ENCODE measurements at regions not wholly inside any gene's neighbourhood (a gene's known extent, or its start where the extent isn't known, plus 50 kb on each side); places are given as distances from the start of the nearest gene placed in this dataset.

DNA sequence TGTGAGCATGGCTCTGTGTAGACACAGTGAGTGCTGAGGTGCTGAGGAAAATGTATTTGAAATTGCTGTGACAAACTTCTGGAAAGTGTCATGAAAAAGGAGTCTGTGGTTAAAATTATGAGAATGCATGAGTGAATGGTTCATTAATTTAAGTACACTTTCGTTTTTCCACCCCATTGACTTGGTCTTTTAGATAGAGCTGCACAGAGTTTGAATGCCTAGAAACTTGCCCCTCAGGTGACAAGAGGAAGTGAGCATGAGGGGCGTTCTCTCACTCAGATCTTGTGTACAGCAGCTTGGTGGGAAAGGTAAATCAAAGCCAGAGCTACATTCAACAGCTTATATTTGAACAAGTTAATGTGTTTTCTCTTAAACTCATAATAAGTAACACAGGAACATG, 296.8 kb downstream of the WDR72 start:
- in situ Hi-C loops (cut with MboI): no loop called here
- no peak overlapping the region for H3K4me2 ChIP-seq (ENCODE audit: unreplicated experiment)

GRCh38 chr15:53461677-53462076, 297.8 kb downstream of the WDR72 start:
- no peaks in the 10 kb centered on the region for H3F3A ChIP-seq (ENCODE audit: insufficient read depth)
- no peaks in the 10 kb centered on the region for H3K79me2 ChIP-seq (ENCODE audit: insufficient read depth)
- DNase-seq: no peak
- no peaks in the 10 kb centered on the region for H3K4me1 ChIP-seq (ENCODE audit: insufficient read depth)
- WGBS, 2 experiments (ENCODE audit: low coverage in 1 of 2, low lambda C conversion rate in 2 of 2, missing lambda C conversion rate in 2 of 2): 12 to 22% methylated on average over 3 of the region's 3 CpGs
- H3K9ac ChIP-seq: no peak overlapping the region
- H3K27me3 ChIP-seq (replicated peaks; ENCODE audit: insufficient read depth): no peaks in the 10 kb centered on the region
- H3K36me3 ChIP-seq (ENCODE audit: low read depth): no peaks in the 10 kb centered on the region
- no peak overlapping the region for H2AFZ ChIP-seq
- no peak overlapping the region for H3K4me2 ChIP-seq (ENCODE audit: unreplicated experiment)
- no peaks in the 10 kb centered on the region for H4K20me1 ChIP-seq (ENCODE audit: insufficient read depth)
- in situ Hi-C loops (cut with MboI): no loop called here
- H3K27ac ChIP-seq: no peak overlapping the region
- H3K4me3 ChIP-seq: no peak overlapping the region
- no peaks in the 10 kb centered on the region for H3K9me3 ChIP-seq (ENCODE audit: low read depth)
- no peaks in the 10 kb centered on the region for H3K9me2 ChIP-seq (ENCODE audit: insufficient read depth)
- TF ChIP-seq EZH2phosphoT487 (IDR thresholded peaks at IDR 0.05; ENCODE audit: insufficient read depth, low read depth): no peak
- TF ChIP-seq EZH2 (IDR thresholded peaks at IDR 0.05; ENCODE audit: insufficient read depth, poor library complexity, severe bottlenecking): no peak

More for the DNA sequence above, 296.8 kb downstream of the WDR72 start:
- no peaks in the 10 kb centered on the region for H3K27me3 ChIP-seq (replicated peaks; ENCODE audit: insufficient read depth)
- 0% methylated on average over 2 of the region's 2 CpGs for WGBS, 2 experiments (ENCODE audit: low coverage in 1 of 2, low lambda C conversion rate in 2 of 2, missing lambda C conversion rate in 2 of 2)
- no peak for DNase-seq
- no peak overlapping the region for H3K4me3 ChIP-seq
- no peak overlapping the region for H2AFZ ChIP-seq
- no peaks in the 10 kb centered on the region for H3K4me1 ChIP-seq (ENCODE audit: insufficient read depth)
- H4K20me1 ChIP-seq (ENCODE audit: insufficient read depth): no peaks in the 10 kb centered on the region
- no peaks in the 10 kb centered on the region for H3K9me2 ChIP-seq (ENCODE audit: insufficient read depth)
- no peak overlapping the region for H3K9ac ChIP-seq
- H3K9me3 ChIP-seq (ENCODE audit: low read depth): no peaks in the 10 kb centered on the region
- H3K27ac ChIP-seq: no peak overlapping the region
- H3K36me3 ChIP-seq (ENCODE audit: low read depth): no peaks in the 10 kb centered on the region
- H3F3A ChIP-seq (ENCODE audit: insufficient read depth): no peaks in the 10 kb centered on the region
- no peaks in the 10 kb centered on the region for H3K79me2 ChIP-seq (ENCODE audit: insufficient read depth)
- TF ChIP-seq EZH2phosphoT487 (IDR thresholded peaks at IDR 0.05; ENCODE audit: insufficient read depth, low read depth) (no peak), EZH2 (IDR thresholded peaks at IDR 0.05; ENCODE audit: insufficient read depth, poor library complexity, severe bottlenecking) (no peak)

DNA sequence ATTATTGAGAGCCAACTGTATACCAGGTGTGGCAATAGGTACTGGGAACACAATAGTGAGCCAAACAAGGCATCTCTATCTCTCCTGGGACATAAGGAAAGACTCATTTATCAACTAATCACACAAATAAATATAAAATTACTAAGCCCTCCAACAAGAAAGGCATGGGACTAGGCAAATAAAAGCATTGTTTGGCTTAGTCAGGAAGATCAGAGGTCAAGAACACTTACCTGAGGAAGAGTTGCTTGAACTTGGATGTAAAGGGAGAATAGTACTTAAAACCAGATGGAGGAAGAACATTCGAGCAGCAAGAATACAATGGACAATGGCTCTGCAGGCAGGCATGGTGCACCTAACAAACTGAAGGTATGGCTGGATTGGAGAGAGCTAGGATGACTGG, 300.7 kb downstream of the WDR72 start:
- Histone ChIP-seq H3K9me2 (ENCODE audit: insufficient read depth) (no peaks in the 10 kb centered on the region), H3K36me3 (ENCODE audit: low read depth) (no peaks in the 10 kb centered on the region), H3K79me2 (ENCODE audit: insufficient read depth) (no peaks in the 10 kb centered on the region), H3K27ac (no peak overlapping the region), H3K27me3 (replicated peaks; ENCODE audit: insufficient read depth) (no peaks in the 10 kb centered on the region), H3K4me2 (ENCODE audit: unreplicated experiment) (no peak overlapping the region), H3K4me1 (ENCODE audit: insufficient read depth) (no peaks in the 10 kb centered on the region), H3K4me3 (no peak overlapping the region), H3K9ac (no peak overlapping the region), H3K9me3 (ENCODE audit: low read depth) (no peaks in the 10 kb centered on the region), H2AFZ (no peak overlapping the region), H4K20me1 (ENCODE audit: insufficient read depth) (no peaks in the 10 kb centered on the region), H3F3A (ENCODE audit: insufficient read depth) (no peaks in the 10 kb centered on the region)
- WGBS, 2 experiments (ENCODE audit: low coverage in 1 of 2, low lambda C conversion rate in 2 of 2, missing lambda C conversion rate in 2 of 2): 7 to 12% methylated on average over 1 of the region's 1 CpG
- TF ChIP-seq EZH2phosphoT487 (IDR thresholded peaks at IDR 0.05; ENCODE audit: insufficient read depth, low read depth): no peak
- no peak for TF ChIP-seq EZH2 (IDR thresholded peaks at IDR 0.05; ENCODE audit: insufficient read depth, poor library complexity, severe bottlenecking)
- in situ Hi-C loops (cut with MboI): no loop called here
- DNase-seq: no peak

GRCh38 chr15:53457479-53457878, 302.0 kb downstream of the WDR72 start:
- no peaks in the 10 kb centered on the region for H3K27me3 ChIP-seq (replicated peaks; ENCODE audit: insufficient read depth)
- in situ Hi-C loops (cut with MboI): no loop called here
- no peak for DNase-seq
- no peak overlapping the region for H3K4me2 ChIP-seq (ENCODE audit: unreplicated experiment)
- H3K27ac ChIP-seq: no peak overlapping the region
- no peak overlapping the region for H2AFZ ChIP-seq
- TF ChIP-seq EZH2 (IDR thresholded peaks at IDR 0.05; ENCODE audit: insufficient read depth, poor library complexity, severe bottlenecking): no peak
- TF ChIP-seq EZH2phosphoT487 (IDR thresholded peaks at IDR 0.05; ENCODE audit: insufficient read depth, low read depth): no peak
- H3K9me2 ChIP-seq (ENCODE audit: insufficient read depth): no peaks in the 10 kb centered on the region
- no peaks in the 10 kb centered on the region for H3F3A ChIP-seq (ENCODE audit: insufficient read depth)
- H3K36me3 ChIP-seq (ENCODE audit: low read depth): no peaks in the 10 kb centered on the region
- no peak overlapping the region for H3K9ac ChIP-seq
- no peaks in the 10 kb centered on the region for H3K9me3 ChIP-seq (ENCODE audit: low read depth)
- 0 to 3% methylated on average over 3 of the region's 3 CpGs for WGBS, 2 experiments (ENCODE audit: low coverage in 1 of 2, low lambda C conversion rate in 2 of 2, missing lambda C conversion rate in 2 of 2)
- H3K79me2 ChIP-seq (ENCODE audit: insufficient read depth): no peaks in the 10 kb centered on the region
- H3K4me3 ChIP-seq: no peak overlapping the region
- H4K20me1 ChIP-seq (ENCODE audit: insufficient read depth): no peaks in the 10 kb centered on the region
- H3K4me1 ChIP-seq (ENCODE audit: insufficient read depth): no peaks in the 10 kb centered on the region
